Pancreas (tissue), 10 donors: ENCODE measurements at regions not wholly inside any gene's neighbourhood (a gene's known extent, or its start where the extent isn't known, plus 50 kb on each side); places are given as distances from the start of the nearest gene placed in this dataset.

Source experiments
- ATAC-seq, 4 donors: fragments of 200-7000 bp; cut with Tn5 transposase; one replicate each; pipeline versions ENCODE4 v1.8.0 to v1.9.1; 2020; ENCODE audit warnings: mild to moderate bottlenecking in 4 of 4, moderate library complexity in 4 of 4
- DNase-seq, 6 donors: peaks; one replicate each; pipeline ENCODE4 v3.0.0-alpha.2; 2020
- FAIRE-seq: peaks from 2 replicates; lab custom pipeline; 2012; peaks lifted over from hg19 to GRCh38; lab: Jason Lieb, UNC
- H3K27ac ChIP-seq, 4 donors: fragments of 200-600 bp; sonication (generic); 1 replicate in 3 of 4; 2 replicates in 1 of 4; pipeline versions ENCODE4 v1.5.0 to v1.8.0; 2020
- H3K27me3 ChIP-seq, 4 donors: fragments of 200-600 bp; one replicate each; pipeline ENCODE4 v1.8.0; 2021
- H3K36me3 ChIP-seq, 3 donors: fragments of 200-600 bp; sonication (generic) in 1 of 3; one replicate each; pipeline versions ENCODE4 v1.5.0 to v1.8.0; 2020 to 2021
- H3K4me1 ChIP-seq, 3 donors: fragments of 200-600 bp; one replicate each; pipeline ENCODE4 v1.8.0; 2021
- H3K4me3 ChIP-seq, 4 donors: fragments of 200-600 bp; sonication (generic) in 2 of 4; one replicate each; pipeline versions ENCODE4 v1.5.0 to v1.8.0; 2020 to 2021
- H3K9me3 ChIP-seq, 4 donors: fragments of 200-600 bp; one replicate each; pipeline ENCODE4 v1.8.0; 2021
- WGBS, 2 donors: extraction: QIAGEN DNeasy Blood & Tissue Kit; methylation state at CpG; one replicate each; pipeline ENCODE4 v1.1.7; 2013; 5-methylcytosine and 5-hydroxymethylcytosine counted together
- intact Hi-C, 3 donors: fragments of 100-400 bp; cut with DNase I; formaldehyde crosslinking; loops; one replicate each; pipeline versions ENCODE4 v1.11.1 to v1.14.2; 2022
- TF ChIP-seq, protein P1 (sequence below), 4 donors: fragments of 200-600 bp; sonication (generic) in 3 of 4; IDR thresholded peaks; one replicate each; pipeline versions ENCODE4 v1.5.0 to v1.8.0; 2021; ENCODE audit warnings: antibody characterized with exemption in 4 of 4
- donor health status: healthy with polysubstance abuse.
- donor health status: DM: no; HTN: no; CAD: no; lungs with moderate emphysema.
- donor health status: DM: no; HTN: no; CAD: no.
- donor health status: control.
- donor health status: control.
- donor health status: Bipolar disorder and iron deficiency.
- donor health status: DM: yes; HTN: yes; CAD: no.
- donor health status: DM: no; HTN: no; CAD: no.
- donor health status: DM: no; HTN: no; CAD: no.
- donor health status: DM: yes; HTN: yes; CAD: no.

DNA sequence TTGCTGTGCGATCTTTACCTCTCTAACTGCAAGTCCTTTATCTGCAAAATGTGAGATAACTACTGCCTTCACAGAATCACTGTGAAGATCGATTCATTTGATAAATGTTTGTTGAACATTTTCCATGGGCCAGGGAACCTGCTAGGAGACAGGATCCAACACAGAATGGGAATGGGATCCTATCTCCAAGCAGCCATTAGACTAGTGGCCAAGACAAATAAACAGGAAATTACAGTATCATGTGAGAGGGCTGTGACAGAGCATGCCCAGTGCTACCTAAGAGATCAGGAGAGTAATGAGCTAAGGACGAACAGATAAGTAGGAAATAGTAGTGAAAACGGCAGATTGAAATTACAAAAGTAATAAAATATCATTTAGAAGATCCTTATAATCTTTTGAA, 105.7 kb downstream of the GRIN2B start:
- H3K9me3 ChIP-seq, result no peaks in the 10 kb centered on the region
- no peak overlapping the region for H3K4me3 ChIP-seq
- no peak overlapping the region for H3K27ac ChIP-seq
- DNase-seq (no peak), FAIRE-seq (no peak), ATAC-seq (no peak)
- intact Hi-C loops, result no loop called here
- TF ChIP-seq, protein P1, sequence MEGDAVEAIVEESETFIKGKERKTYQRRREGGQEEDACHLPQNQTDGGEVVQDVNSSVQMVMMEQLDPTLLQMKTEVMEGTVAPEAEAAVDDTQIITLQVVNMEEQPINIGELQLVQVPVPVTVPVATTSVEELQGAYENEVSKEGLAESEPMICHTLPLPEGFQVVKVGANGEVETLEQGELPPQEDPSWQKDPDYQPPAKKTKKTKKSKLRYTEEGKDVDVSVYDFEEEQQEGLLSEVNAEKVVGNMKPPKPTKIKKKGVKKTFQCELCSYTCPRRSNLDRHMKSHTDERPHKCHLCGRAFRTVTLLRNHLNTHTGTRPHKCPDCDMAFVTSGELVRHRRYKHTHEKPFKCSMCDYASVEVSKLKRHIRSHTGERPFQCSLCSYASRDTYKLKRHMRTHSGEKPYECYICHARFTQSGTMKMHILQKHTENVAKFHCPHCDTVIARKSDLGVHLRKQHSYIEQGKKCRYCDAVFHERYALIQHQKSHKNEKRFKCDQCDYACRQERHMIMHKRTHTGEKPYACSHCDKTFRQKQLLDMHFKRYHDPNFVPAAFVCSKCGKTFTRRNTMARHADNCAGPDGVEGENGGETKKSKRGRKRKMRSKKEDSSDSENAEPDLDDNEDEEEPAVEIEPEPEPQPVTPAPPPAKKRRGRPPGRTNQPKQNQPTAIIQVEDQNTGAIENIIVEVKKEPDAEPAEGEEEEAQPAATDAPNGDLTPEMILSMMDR (IDR thresholded peaks at IDR 0.05), result no peak
- H3K36me3 ChIP-seq, result no peaks in the 10 kb centered on the region
- no peaks in the 10 kb centered on the region for H3K27me3 ChIP-seq
- no peaks in the 10 kb centered on the region for H3K4me1 ChIP-seq
- WGBS, 2 donors, result 58 to 63% methylated on average over 4 of the region's 4 CpGs

DNA sequence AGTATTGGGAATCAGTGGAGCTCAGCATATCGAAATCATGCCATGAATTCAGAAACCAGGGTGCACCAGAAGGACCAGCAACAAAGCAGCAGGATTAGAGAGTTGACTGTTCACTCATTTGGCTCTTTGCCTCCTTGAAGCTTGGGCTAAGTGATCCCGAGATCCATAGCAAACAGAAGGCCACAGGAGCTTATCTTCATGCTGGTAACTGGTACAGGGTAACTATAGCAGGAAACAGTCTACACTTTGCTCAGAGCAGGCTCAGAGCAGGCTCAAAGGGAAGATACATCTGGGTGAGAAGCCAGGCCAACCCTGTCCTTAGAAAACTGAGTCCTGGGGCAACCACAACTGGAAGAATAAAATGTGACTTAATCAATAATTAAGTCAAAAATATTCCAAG, 111.1 kb downstream of the GRIN2B start:
- FAIRE-seq (no peak), ATAC-seq (no peak), DNase-seq (no peak)
- Histone ChIP-seq H3K9me3 (no peaks in the 10 kb centered on the region), H3K27me3 (no peaks in the 10 kb centered on the region), H3K27ac (no peak overlapping the region), H3K4me3 (no peak overlapping the region), H3K36me3 (no peaks in the 10 kb centered on the region), H3K4me1 (no peaks in the 10 kb centered on the region)
- 51 to 65% methylated on average over 2 of the region's 2 CpGs for WGBS, 2 donors
- TF ChIP-seq, protein P1 (IDR thresholded peaks at IDR 0.05), result no peak
- intact Hi-C loops, result no loop called here

DNA sequence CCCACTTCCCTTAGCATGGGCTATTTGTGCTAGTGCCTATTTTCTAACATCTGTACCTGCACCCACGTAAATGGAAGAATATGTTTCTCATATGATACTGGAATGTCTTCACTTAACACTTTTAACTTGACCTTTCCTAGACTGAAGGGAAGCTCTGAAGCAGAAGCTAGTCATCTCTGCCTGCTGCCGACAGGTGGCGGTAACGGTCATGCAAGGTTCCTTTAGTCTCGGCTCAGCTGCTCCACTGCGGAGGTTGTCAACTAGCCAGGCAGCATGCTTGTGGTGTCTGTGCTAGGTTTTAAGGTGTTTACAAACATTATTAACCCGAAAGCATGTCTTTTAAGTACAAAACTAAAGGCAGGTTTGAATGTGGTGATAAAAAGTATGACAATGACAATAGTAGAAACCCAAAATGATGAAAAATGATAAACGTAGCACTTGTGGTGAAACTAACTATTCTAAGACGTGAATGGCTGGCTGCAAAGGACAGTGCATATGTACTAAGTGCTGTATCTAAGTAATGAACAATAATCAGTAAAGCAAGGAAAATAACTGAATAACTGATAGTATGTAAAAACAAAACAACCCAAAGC, 117.2 kb downstream of the GRIN2B start:
- peak; percentile 73 for FAIRE-seq

DNA sequence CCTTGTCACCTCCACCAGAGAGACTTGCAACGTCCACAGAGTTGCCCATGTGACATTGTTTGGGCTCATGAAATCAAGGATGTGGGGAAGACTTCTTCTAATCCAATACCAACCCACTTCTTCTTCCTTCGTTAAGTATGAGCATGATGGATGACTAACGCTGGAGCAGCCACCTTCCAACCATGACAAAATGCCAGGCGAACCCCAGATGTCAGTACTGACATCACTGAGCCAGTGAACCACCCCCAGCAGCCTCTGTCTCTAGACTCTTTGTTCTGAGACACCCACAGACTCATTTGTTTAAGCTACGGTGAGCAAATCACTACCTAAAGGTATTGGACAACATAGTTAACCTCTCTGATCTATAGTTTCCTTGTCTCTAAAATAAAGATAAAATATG, 123.7 kb downstream of the GRIN2B start:
- intact Hi-C loops, result loop anchor here in 1 of 3 donors (10.0 kb wide), 1 partner anchor 307 kb away; no protein-coding TSS in a partner anchor
- no peak for ATAC-seq
- 51 to 63% methylated on average over 5 of the region's 5 CpGs for WGBS, 2 donors

More for the DNA sequence above, 117.2 kb downstream of the GRIN2B start:
- no peaks in the 10 kb centered on the region for H3K27me3 ChIP-seq
- intact Hi-C loops, result loop anchor here in 1 of 3 donors (5.0 kb wide), 1 partner anchor 83 kb away; no protein-coding TSS in a partner anchor
- DNase-seq, result peak; percentile 64 to 89 (median 81)
- no peak overlapping the region for H3K27ac ChIP-seq
- H3K4me1 ChIP-seq, result no peaks in the 10 kb centered on the region
- peak; percentile 95 to 99 (median 98) for ATAC-seq
- WGBS, 2 donors, result 14 to 18% methylated on average over 9 of the region's 9 CpGs
- no peaks in the 10 kb centered on the region for H3K9me3 ChIP-seq
- H3K4me3 ChIP-seq, result no peak overlapping the region
- H3K36me3 ChIP-seq, result no peaks in the 10 kb centered on the region
- TF ChIP-seq, protein P1 (IDR thresholded peaks at IDR 0.05), result peak; percentile 68 to 92 (median 79)

More for the DNA sequence above, 123.7 kb downstream of the GRIN2B start:
- H3K9me3 ChIP-seq, result no peaks in the 10 kb centered on the region
- FAIRE-seq (no peak), DNase-seq (no peak)
- H3K4me3 ChIP-seq, result no peak overlapping the region
- no peaks in the 10 kb centered on the region for H3K4me1 ChIP-seq
- no peaks in the 10 kb centered on the region for H3K36me3 ChIP-seq
- no peaks in the 10 kb centered on the region for H3K27me3 ChIP-seq
- TF ChIP-seq, protein P1 (IDR thresholded peaks at IDR 0.05), result no peak
- no peak overlapping the region for H3K27ac ChIP-seq
